Activated T-helper 2 cell treated with anti-CD3 and anti-CD28 coated beads, Interferon-gamma antibody, Interleukin-2, Interleukin-4, amounts not matched to agents 10 μg/mL and 5 μg/mL and 100 μg/mL, durations not matched to agents 14 hours and 24 hours and 36 hours (primary cell): ENCODE measurements at regions not wholly inside any gene's neighbourhood (a gene's known extent, or its start where the extent isn't known, plus 50 kb on each side); places are given as distances from the start of the nearest gene placed in this dataset.

Source experiments
- DNase-seq: peaks from one replicate; pipeline ENCODE4 v3.0.0; 2021; ENCODE audit warnings: low spot score
- H3K27ac Mint-ChIP-seq: one replicate; pipeline ENCODE4 v1.8.0; 2021; ENCODE audit warnings: mixed read lengths
- H3K27me3 Mint-ChIP-seq: one replicate; pipeline ENCODE4 v1.8.0; 2021; ENCODE audit warnings: low read depth, mixed read lengths
- H3K36me3 Mint-ChIP-seq: one replicate; pipeline ENCODE4 v1.8.0; 2021; ENCODE audit warnings: low read depth, mixed read lengths
- H3K4me1 Mint-ChIP-seq: one replicate; pipeline ENCODE4 v1.8.0; 2021; ENCODE audit warnings: low read depth, mixed read lengths
- H3K4me3 Mint-ChIP-seq: one replicate; pipeline ENCODE4 v1.8.0; 2021; ENCODE audit warnings: low read depth, mild to moderate bottlenecking, moderate library complexity, mixed read lengths
- H3K9me3 Mint-ChIP-seq: one replicate; pipeline ENCODE4 v1.8.0; 2021; ENCODE audit warnings: mixed read lengths
- intact Hi-C: fragments of 100-400 bp; cut with micrococcal nuclease; formaldehyde crosslinking; loops from one replicate; pipeline ENCODE4 v1.15.1; 2023

GRCh38 chr7:23967949-23968599, 258.1 kb downstream of the STK31 start:
- DNase-seq: no peak
- Mint-ChIP-seq H3K27ac (peak overlapping the region; percentile 51), H3K4me3 (no peak overlapping the region), H3K9me3 (peaks cover 4% of the 10 kb centered on the region), H3K36me3 (no peaks in the 10 kb centered on the region), H3K4me1 (peaks cover 13% of the 10 kb centered on the region), H3K27me3 (no peaks in the 10 kb centered on the region)
- intact Hi-C loops: loop anchor here (1.0 kb wide), 1 partner anchor 74 kb away; no protein-coding TSS in a partner anchor

GRCh38 chr7:23968791-23969190, 258.8 kb downstream of the STK31 start:
- Mint-ChIP-seq H3K4me3 (no peak overlapping the region), H3K27ac (no peak overlapping the region), H3K36me3 (no peaks in the 10 kb centered on the region), H3K27me3 (peaks cover under 1% of the 10 kb centered on the region), H3K4me1 (peaks cover 13% of the 10 kb centered on the region), H3K9me3 (peaks cover 4% of the 10 kb centered on the region)
- DNase-seq: no peak
- intact Hi-C loops: loop anchor here (1.0 kb wide), 1 partner anchor 74 kb away; no protein-coding TSS in a partner anchor

- Mint-ChIP-seq H3K9me3 (peaks cover 4% of the 10 kb centered on the region), H3K4me1 (peaks cover 13% of the 10 kb centered on the region), H3K27me3 (peaks cover 2% of the 10 kb centered on the region), H3K27ac (no peak overlapping the region), H3K36me3 (no peaks in the 10 kb centered on the region), H3K4me3 (no peak overlapping the region)
- no peak for DNase-seq
- intact Hi-C loops: no loop called here
Measured at GRCh38 chr7:23969443-23969842, 259.4 kb downstream of the STK31 start.

GRCh38 chr7:23970193-23970592, 260.2 kb downstream of the STK31 start:
- Mint-ChIP-seq H3K4me1 (peaks cover 13% of the 10 kb centered on the region), H3K27me3 (peaks cover 2% of the 10 kb centered on the region), H3K9me3 (peaks cover 4% of the 10 kb centered on the region), H3K4me3 (no peak overlapping the region), H3K27ac (no peak overlapping the region), H3K36me3 (no peaks in the 10 kb centered on the region)
- no peak for DNase-seq
- intact Hi-C loops: no loop called here

GRCh38 chr7:23971031-23971430, 261.0 kb downstream of the STK31 start:
- H3K4me3 Mint-ChIP-seq: no peak overlapping the region
- H3K27me3 Mint-ChIP-seq: peaks cover 2% of the 10 kb centered on the region
- no peaks in the 10 kb centered on the region for H3K36me3 Mint-ChIP-seq
- peaks cover 4% of the 10 kb centered on the region for H3K9me3 Mint-ChIP-seq
- intact Hi-C loops: no loop called here
- no peak for DNase-seq
- no peak overlapping the region for H3K27ac Mint-ChIP-seq
- H3K4me1 Mint-ChIP-seq: peaks cover 13% of the 10 kb centered on the region

GRCh38 chr7:23972057-23972456, 262.0 kb downstream of the STK31 start:
- Mint-ChIP-seq H3K9me3 (no peaks in the 10 kb centered on the region), H3K4me1 (peaks cover 13% of the 10 kb centered on the region), H3K27ac (no peak overlapping the region), H3K4me3 (no peak overlapping the region), H3K27me3 (peaks cover 2% of the 10 kb centered on the region), H3K36me3 (no peaks in the 10 kb centered on the region)
- intact Hi-C loops: no loop called here
- DNase-seq: no peak

GRCh38 chr7:23973264-23973663, 263.2 kb downstream of the STK31 start:
- peaks cover 6% of the 10 kb centered on the region for H3K4me1 Mint-ChIP-seq
- H3K27ac Mint-ChIP-seq: no peak overlapping the region
- intact Hi-C loops: no loop called here
- no peak for DNase-seq
- no peaks in the 10 kb centered on the region for H3K9me3 Mint-ChIP-seq
- H3K27me3 Mint-ChIP-seq: peaks cover 2% of the 10 kb centered on the region
- H3K4me3 Mint-ChIP-seq: no peak overlapping the region
- no peaks in the 10 kb centered on the region for H3K36me3 Mint-ChIP-seq

GRCh38 chr7:23980081-23980480, 270.1 kb downstream of the STK31 start:
- Mint-ChIP-seq H3K9me3 (peaks cover 12% of the 10 kb centered on the region), H3K27me3 (no peaks in the 10 kb centered on the region), H3K4me3 (no peak overlapping the region), H3K27ac (no peak overlapping the region), H3K4me1 (no peaks in the 10 kb centered on the region), H3K36me3 (no peaks in the 10 kb centered on the region)
- intact Hi-C loops: no loop called here
- no peak for DNase-seq

- intact Hi-C loops: no loop called here
- H3K4me1 Mint-ChIP-seq: no peaks in the 10 kb centered on the region
- no peak overlapping the region for H3K4me3 Mint-ChIP-seq
- no peak for DNase-seq
- H3K27me3 Mint-ChIP-seq: no peaks in the 10 kb centered on the region
- H3K36me3 Mint-ChIP-seq: no peaks in the 10 kb centered on the region
- peaks cover 12% of the 10 kb centered on the region for H3K9me3 Mint-ChIP-seq
- no peak overlapping the region for H3K27ac Mint-ChIP-seq
Measured at GRCh38 chr7:23981314-23981713, 271.3 kb downstream of the STK31 start.

- intact Hi-C loops: no loop called here
Measured at GRCh38 chr7:23981758-23982157, 271.7 kb downstream of the STK31 start.

GRCh38 chr7:24005517-24005916, 278.5 kb upstream of the NPY start:
- Mint-ChIP-seq H3K36me3 (no peaks in the 10 kb centered on the region), H3K4me3 (no peak overlapping the region), H3K4me1 (no peaks in the 10 kb centered on the region), H3K27ac (no peak overlapping the region), H3K9me3 (no peaks in the 10 kb centered on the region), H3K27me3 (peaks cover 2% of the 10 kb centered on the region)
- no peak for DNase-seq
- intact Hi-C loops: no loop called here

More at GRCh38 chr7:23981758-23982157, 271.7 kb downstream of the STK31 start:
- H3K9me3 Mint-ChIP-seq: peaks cover 12% of the 10 kb centered on the region
- no peak overlapping the region for H3K27ac Mint-ChIP-seq
- no peaks in the 10 kb centered on the region for H3K27me3 Mint-ChIP-seq
- H3K4me1 Mint-ChIP-seq: no peaks in the 10 kb centered on the region
- H3K4me3 Mint-ChIP-seq: no peak overlapping the region
- no peaks in the 10 kb centered on the region for H3K36me3 Mint-ChIP-seq
- DNase-seq: no peak

GRCh38 chr7:24010495-24010894, 273.5 kb upstream of the NPY start:
- DNase-seq: no peak
- peaks cover 4% of the 10 kb centered on the region for H3K9me3 Mint-ChIP-seq
- H3K27me3 Mint-ChIP-seq: peaks cover 8% of the 10 kb centered on the region
- no peaks in the 10 kb centered on the region for H3K36me3 Mint-ChIP-seq
- H3K27ac Mint-ChIP-seq: no peak overlapping the region
- no peak overlapping the region for H3K4me3 Mint-ChIP-seq
- intact Hi-C loops: no loop called here
- H3K4me1 Mint-ChIP-seq: no peaks in the 10 kb centered on the region

GRCh38 chr7:24017519-24017918, 266.5 kb upstream of the NPY start:
- no peak overlapping the region for H3K4me3 Mint-ChIP-seq
- H3K9me3 Mint-ChIP-seq: peaks cover 4% of the 10 kb centered on the region
- intact Hi-C loops: no loop called here
- no peak for DNase-seq
- H3K4me1 Mint-ChIP-seq: peaks cover 1% of the 10 kb centered on the region
- H3K27ac Mint-ChIP-seq: no peak overlapping the region
- no peaks in the 10 kb centered on the region for H3K36me3 Mint-ChIP-seq
- no peaks in the 10 kb centered on the region for H3K27me3 Mint-ChIP-seq

- no peaks in the 10 kb centered on the region for H3K36me3 Mint-ChIP-seq
- H3K27me3 Mint-ChIP-seq: no peaks in the 10 kb centered on the region
- H3K4me1 Mint-ChIP-seq: peaks cover 1% of the 10 kb centered on the region
- DNase-seq: no peak
- H3K27ac Mint-ChIP-seq: no peak overlapping the region
- no peaks in the 10 kb centered on the region for H3K9me3 Mint-ChIP-seq
- intact Hi-C loops: no loop called here
- H3K4me3 Mint-ChIP-seq: no peak overlapping the region
Measured at GRCh38 chr7:24018331-24018730, 265.7 kb upstream of the NPY start.
